GM18498 (cell line): ENCODE measurements at regions not wholly inside any gene's neighbourhood (a gene's known extent, or its start where the extent isn't known, plus 50 kb on each side); places are given as distances from the start of the nearest gene placed in this dataset.

ENCODE experiments used
- ATAC-seq: cut with Tn5 transposase; IDR thresholded peaks from one replicate; pipeline ENCODE4 v1.9.1; 2021; ENCODE audit warnings: mild to moderate bottlenecking, moderate library complexity; ENCODE audit not compliant: unreplicated experiment

DNA sequence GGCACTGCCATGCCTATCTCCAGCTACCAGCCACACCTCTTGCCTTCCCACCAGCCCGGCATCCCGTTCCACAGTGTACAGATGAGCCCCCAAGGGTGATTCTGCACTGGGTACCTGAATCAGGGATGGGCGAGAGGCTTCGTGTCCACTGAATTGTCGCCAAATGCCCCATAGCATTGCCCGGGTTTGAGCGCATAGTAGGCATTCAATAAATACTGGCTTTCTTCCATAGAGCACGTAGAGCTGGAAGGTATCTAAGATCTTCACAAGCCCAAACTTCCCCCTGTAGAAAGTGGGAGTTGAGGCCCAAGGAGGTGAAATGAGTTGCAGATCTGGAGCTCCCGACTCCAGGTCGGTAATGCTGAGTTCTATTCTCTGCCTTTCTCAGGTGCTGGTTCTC is 358.7 kb downstream of the LPIN1 start:
- ATAC-seq = no peak

DNA sequence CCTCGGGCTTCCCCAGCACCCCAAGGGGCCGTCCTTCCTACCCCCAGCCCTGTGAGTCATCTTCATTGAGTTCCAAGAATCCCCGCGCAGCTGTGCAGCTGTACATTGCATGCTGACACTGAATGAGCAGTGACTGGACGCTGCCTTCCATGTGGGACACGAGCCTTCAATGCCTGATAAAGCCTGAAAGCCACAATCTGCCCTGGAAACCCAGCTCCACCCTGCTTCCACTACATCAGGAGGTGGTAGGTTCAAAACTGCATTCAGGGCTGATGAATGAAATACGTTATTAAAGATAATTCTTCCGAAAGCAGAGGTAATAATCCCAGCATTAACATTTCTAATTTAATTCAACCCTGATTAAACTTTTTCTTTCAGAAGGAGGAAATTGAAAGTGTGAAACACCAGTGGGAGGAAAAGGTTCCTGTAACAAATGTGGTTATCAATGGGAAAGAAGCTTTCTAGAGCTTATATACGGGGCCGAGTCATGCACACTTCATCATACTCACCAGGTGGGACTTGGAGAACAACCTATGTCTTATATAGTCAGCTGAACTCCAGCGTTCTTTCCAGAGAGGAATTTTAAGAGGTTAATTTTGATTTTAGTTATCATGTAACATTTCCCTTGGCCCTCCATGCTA is 360.1 kb downstream of the LPIN1 start:
- no peak for ATAC-seq

DNA sequence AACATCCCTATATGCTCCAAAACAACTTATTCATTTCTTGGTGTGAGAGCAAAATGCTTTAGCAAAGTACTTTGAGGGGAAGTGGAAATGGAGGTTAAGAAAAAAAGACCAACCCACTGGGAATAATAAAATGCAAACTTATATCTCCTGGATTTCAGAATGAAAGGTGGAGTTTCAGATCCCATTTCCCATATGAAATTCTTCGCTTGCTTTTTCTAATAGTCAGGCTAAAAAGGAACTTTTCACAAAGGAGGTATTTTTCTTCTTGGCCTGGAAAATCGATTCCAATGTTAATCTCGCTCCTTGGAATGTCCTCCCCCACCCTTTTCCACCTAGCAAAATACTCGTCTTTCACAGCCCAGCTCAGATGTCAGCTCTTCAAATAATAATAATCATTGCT is 360.9 kb downstream of the LPIN1 start:
- ATAC-seq = no peak

DNA sequence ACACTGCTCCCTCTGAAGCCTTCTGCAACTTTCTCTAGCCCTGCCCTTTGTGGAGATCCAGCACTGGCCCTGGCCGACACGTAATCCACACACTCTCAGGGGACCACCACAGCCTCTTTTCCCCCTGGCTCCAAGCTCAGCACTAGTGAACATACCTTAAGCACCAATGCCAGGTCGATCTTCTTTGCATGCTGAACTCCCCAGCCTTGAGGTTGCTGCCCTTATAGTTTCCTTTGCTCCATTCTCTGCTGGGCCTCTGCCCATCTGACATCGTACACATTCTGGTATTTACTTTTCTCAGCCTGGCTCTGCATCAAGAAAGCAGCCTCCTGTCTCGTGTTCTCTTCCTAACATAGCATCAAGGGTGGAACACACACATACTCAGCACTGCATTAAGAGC is 361.5 kb downstream of the LPIN1 start:
- ATAC-seq = no peak

DNA sequence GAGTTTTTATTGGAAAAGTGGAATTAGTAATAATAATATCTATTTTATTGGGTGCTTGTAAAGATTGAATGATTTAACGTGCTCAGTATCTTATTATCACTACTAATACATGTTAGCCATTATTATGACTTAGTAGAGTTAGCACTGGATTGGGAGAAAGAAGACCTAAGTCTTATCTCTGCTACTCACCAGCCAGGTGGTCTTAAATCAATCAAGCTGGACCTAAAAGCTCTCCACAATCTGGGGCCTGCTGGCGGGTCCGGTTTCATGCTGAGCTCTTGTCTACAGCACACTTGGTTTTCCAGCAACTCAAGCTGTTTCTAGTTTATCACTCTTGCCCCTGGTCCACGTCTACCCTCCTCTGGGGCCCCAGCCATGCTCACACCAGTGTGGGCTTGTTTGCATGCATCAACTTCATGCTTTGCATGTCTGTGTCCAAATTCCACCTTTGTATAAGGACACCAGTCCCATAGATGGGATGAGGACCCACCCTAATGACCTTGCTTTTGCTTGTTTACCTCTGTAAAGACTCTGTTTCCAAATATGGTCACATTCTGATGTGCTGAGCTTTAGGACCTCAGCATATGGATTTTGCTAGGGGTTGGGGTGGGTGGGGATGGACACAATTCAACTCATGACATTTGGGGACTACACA is 363.1 kb downstream of the LPIN1 start:
- no peak for ATAC-seq

DNA sequence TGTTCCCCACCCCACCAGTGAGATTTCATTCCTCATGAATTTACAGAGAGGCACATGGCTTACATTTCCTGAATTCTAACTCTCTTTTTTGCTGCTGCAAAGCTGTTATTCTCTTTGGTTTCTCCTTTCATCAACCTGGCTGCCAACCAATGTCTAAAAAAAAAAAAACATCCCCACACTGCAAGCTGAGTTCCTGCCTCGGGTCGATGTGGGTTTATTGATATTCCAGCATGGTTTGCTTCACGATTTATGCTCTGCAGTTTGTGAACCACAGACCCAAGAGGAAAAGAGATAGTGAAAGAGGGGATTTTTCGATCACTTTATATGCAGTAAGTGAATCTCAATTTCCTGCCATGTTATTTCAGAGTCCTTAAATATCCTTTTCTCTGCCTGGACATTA is 363.6 kb downstream of the LPIN1 start:
- no peak for ATAC-seq

DNA sequence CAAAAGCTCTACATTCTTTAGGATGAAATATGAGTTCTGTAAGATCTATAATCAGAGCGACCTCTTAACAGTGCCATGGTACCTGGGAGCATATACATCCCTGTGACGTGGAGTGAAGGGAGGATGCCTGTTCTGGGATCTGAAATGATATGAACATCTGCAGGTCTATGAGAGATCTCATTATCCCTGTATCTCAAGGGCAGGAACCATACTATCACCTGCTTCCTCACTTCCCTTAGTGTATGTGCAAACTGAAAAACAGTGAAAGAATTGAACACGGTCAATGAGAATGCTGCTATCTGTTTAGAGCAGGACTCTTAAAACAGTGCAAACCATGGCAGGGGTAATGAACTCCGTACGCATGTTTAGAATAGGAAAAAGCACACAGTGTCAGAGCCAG is 364.0 kb downstream of the LPIN1 start:
- ATAC-seq = no peak

DNA sequence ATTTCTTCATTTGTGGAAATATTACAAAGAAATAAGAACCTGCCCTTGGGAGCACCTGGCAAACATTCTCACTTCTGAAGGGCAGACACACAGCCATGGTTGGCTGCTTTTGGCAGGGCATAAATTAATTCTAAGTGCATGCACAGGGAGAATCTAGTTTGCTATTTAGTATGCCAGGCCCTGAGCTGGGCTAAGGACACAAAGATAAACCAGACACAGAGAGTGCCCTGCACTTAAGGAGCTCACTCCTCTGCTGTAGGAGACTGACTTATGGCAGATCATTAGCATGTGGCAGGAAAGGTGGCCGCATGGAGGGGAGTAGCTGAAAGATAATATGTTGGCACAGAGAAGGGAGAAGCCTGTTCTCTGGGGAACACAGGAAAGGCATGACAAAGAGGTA is 367.0 kb downstream of the LPIN1 start:
- ATAC-seq = no peak

DNA sequence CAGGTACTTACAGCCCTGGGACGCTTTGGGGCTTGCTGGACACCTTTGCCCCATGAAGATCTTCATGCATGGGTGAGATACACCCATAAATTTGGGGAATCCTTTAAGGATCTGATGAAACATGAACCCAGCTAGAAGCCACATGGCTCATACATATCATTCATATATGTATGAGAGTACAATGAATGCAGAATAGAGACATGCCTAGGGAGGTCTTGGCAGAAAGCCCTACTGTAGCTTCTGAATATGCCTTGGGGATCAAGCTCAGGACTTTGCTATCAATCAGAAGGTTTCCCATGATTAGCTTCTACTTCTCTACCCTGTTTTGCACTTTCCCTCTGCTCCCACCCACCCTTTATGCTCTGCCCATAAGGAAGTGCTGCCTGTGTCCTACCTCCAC is 368.4 kb downstream of the LPIN1 start:
- ATAC-seq = no peak

DNA sequence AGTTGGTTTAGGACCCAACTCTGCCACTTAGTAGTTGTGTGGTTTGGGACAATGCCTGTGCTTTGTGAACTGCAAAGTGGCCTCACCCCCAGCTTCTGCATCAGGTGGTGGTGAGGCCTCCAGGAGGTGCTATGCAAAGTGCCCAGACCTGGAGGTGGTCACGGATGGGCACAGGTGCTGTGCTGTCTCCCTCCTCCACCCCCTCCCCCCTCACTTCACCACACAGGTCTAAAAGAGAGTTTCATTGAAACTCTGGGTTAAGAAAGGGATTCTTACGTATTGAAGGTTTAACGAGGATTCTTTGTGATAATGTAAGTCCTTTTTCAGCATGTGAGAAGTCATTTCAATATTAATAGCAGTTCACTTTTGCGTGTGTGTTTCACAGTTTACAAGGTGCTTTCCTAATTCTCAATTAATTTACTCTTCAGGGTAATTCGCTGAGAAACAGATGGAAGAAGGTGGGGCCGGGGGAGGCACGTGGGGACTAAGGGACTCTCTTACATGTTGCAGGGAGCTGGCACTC is 369.9 kb downstream of the LPIN1 start:
- ATAC-seq = peak; percentile 80

DNA sequence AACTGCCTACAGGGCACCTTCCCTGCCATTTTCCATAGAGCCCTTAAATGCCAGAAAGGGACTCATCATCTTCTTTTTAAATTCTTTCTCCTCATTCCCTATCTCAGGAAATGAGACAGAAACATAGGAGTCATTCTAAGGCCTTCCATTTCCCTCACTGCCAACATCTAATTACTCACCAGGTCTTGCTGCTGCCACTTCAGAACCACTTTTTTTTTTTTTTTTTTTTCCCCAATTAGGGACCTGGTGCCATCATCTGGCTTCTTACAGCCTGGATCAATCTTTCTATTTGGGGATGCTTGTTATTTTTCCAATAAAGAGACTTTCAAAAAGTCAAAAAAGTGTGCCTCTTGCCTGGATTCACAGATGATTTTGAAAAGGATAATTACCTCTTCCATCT is 373.4 kb downstream of the LPIN1 start:
- no peak for ATAC-seq

DNA sequence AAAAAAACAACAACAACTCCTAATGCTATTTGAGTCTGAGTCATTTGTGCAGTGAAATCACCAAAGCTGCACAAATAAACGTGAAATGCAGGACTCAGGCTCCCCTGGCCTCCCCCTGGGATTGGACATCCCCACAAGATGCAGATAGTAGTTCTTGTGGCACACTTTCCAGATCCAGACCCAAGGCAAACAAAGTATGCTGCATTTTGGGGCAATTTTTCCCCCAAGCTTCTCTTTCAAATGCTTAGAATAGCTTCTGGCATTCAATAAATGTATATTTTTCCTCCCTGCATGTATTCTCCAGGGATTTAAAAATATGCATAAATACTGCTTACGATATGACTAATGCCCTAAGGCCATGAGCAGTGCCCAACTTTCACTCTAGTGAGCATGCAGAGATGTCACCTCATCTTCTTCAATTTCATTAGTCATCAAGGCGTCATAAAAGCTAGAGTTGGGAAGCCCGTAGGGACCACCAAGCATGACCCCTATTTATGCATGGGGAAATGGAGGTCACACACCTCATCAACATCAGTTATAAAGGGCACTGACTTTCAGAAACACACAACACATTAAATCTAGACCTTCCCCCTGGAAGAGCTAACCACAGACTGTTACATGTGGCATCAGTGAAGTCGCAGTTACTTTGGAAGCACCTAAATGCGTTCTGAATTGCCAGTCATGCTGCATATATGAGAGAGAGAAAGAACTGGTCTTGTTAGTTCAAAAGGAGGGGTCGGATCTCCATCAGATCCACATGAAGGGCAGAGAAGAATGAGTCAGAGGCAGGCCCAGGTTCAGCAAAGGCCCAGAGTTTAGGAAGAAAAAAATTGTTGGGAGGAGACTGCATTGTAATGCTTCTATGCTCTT is 374.1 kb downstream of the LPIN1 start:
- no peak for ATAC-seq

DNA sequence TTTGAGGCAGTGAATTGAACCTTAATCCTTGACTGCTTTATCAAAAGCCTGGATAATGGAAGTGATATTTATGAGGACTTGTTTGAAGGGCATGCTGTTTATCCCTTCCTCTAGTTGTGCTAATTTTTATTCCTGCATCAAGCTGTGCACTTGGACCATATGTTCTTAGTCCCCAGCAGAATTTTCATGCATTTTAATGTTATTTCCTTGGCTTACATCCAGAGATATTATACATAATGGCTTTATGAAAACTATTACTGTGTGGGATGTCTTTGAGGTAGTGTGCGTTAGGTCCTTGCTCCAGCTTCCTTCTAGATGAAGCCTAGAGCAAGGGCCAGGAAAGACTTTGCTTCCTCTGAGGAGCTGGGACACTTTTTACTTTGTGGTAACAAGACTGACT is 378.4 kb downstream of the LPIN1 start:
- ATAC-seq = no peak

DNA sequence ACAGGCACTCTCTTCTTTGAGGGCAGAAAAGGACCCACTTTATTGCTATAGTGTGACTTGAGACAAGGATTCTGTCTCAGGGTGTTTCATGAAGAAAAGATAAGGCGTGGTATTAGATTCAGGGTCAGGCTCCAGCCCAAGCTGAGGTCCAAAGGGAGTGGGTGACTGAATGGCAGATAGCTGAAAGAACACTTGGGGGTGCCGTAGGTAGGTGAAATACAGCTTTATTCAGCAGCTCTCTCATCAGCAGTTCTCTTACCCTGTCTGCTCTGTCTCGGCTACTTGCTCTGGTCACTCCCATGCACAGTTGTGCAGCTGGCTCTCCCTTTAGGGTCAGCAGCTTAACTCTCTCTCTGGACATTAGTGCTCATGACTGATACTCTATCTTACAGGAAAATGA is 379.9 kb downstream of the LPIN1 start:
- ATAC-seq = no peak

DNA sequence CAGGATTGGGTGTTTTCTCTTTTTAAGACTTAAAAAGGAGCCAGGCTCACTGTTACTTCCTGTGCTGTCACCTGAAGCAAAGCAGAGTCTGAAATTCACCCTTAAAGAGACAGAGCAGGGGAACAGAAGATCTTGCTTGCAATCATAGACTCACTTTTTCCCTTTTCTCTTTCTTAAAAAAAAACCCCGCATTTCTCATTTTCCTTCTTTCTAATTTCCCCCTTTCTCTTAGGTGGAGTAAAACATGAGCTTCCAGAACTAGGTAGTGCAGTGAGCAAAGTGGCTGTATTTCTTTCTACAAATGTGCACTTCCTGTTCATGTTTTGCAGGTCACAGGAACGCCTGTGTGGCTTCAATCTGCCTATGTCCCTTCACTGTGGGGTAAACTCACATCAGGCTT is 381.2 kb downstream of the LPIN1 start:
- ATAC-seq = peak; percentile 62

DNA sequence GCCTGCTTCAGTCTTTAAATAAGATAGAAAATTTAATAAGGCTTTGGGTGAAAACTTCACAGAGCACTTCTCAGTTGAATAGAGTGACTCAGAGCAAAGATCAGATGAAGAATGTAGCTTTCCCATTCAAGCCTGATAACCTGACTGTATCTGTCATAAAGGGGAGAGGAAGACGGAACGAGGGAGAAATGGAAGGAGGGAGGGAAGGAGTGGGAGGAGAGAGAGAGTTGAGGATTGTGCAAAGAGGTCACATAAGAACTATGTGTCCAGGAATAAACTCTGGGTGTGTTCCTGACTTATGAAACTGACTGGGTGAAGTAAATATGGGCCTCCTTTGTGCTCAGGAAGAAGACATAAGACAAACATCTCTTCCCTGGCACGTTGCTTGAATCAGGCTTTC is 385.5 kb downstream of the LPIN1 start:
- ATAC-seq = no peak

DNA sequence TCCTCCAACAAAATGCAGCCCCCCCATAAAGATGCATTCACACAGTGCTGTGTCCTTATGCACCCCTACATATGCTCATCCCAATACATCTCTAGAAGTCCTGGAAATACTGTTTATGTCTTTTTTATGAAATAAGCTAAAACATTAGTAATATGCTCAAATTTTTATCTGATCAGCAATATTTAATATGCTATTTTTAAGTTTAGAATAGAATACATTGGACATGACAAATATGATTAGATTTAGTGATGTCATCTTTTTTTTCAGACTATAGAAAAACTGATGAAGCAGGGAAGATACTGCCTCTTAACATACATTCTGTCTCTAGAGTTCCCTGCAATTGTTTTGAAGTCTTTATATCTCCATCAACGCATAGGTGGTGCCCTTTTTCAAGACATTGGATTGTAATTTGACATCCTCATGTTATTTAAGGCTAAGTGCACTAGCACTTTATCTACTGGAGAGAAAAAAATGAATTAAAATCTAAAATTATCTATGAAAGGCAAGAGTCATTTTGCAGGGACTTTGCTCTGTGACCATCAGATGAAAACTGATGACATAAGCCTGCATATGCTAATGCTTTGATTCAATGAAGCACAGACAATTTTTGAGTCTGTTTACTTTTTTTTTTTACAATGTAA is 395.3 kb downstream of the LPIN1 start:
- no peak for ATAC-seq

DNA sequence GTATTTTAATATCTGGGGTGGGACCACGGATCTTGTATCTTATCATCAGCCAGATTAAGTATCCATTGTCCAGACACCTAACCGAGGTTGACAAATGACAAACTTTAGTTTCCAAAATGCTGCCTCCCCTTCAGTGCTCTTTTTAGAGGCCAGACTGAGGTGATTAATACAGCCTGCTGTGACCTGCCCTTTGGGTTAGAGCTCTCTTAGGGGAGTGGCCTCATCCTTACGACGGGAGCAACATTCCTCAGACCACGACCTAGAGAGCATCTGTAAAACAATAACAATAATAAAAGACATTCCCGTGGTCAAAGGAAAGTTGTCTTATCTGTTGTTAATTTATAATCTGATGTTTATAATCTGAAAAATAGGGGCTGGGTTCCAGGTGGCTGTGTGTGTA is 405.3 kb downstream of the LPIN1 start:
- ATAC-seq = no peak

DNA sequence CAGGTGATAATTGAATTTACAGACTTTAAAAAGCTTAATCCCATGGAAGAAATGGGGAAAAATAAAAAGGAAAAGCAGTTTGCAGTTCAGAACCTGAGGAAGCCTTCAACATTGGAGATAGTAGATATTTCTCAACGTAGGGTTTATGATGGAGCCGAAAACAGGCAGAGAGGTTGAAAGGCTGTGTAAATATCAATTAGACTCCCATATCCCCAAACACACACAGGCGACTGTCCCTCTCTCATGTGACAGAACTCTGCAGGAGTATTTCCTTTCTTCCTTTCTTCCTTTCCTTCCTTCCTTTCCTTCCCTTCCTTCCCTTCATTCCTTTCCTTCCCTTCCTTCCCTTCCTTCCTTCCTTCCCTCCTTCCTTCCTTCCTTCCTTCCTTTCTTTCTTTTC is 406.5 kb downstream of the LPIN1 start:
- ATAC-seq = no peak

DNA sequence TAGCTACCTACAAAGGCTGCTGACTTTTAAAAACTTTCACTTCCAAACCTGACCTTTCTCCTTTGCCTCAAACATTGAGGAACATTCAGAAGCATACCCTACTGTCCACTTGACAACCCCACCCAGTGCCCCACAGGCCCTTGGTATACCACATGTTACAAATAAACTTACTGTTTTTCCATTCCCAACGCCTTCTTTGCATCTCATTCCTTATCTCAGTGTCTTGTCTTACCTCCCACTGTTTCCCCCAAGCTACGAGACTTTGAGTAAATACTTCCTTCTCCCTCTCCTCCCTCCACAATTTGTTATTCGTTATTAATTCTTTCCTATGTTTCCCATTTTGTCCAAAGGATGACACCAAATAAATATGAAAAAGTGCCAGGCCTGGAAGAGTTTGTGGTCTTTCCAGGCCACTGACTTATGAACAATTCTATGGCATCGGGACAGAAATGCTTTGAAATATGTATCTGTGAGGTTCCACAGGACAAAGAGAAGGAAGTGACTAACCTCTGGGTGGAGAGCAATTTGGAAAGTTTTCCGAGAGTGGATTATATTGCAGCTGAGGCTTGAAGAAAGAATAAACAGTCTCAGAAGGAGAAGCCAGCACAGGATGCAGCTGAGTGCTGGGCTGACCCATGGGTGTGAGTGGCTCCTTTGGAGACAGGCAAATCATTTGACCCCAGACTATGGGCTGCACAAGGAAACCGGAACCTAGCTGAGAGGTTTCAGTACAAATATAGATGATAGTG is 409.0 kb downstream of the LPIN1 start:
- no peak for ATAC-seq

DNA sequence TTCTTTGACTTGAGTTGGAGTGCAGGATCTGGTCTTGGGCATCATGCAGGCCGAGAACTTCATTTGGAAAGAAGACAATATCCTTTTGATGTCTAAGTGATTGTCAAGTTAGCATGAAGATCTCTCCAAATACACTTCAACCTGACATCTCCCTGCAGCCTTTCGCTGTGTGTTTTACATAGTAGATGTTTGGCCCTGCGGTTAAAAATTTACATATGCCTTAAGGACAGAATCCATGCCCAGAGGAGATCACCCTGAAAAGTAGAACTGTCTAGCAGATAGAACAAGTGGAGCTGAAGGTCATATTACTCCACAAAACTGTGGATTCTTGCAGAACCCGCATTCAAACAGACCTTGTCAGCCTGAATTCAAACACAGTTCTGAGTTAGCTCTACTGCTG is 409.9 kb downstream of the LPIN1 start:
- no peak for ATAC-seq
